ENCODE measurements at regions not wholly inside any gene's neighbourhood (a gene's known extent, or its start where the extent isn't known, plus 50 kb on each side); places are given as distances from the start of the nearest gene placed in this dataset.

DNA sequence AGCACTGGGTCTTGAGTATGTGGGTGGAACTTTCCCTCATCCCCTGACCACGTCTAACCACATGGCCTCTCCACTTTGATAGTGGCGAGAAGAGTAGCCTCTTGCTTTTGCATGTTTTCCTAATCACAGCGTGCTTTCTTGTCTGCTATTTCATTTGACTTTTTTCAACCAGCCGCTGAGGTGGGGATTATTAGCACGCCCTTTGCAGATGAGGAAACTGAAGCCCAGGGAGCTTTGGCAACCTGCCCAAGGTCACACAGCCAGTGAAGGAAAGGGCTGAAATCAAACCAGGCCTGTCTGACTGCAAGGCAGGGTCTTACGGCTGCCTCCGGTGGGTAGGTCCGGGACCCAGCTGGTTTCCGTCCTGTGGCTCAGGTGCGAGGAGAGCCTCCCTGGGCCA, 106.5 kb upstream of the MSX2 start:
- TF ChIP-seq EZH2 (IDR thresholded peaks at IDR 0.05), result no peak
- no peak for TF ChIP-seq POLR2AphosphoS5 (IDR thresholded peaks at IDR 0.05; ENCODE audit: borderline replicate concordance, low read depth, low read length)
- TF ChIP-seq FOXP2 (optimal IDR thresholded peaks at IDR 0.05; ENCODE audit: control extremely low read depth, extremely low read length, insufficient read depth), result no peak
